Transverse colon (tissue), 4 donors: ENCODE measurements at regions not wholly inside any gene's neighbourhood (a gene's known extent, or its start where the extent isn't known, plus 50 kb on each side); places are given as distances from the start of the nearest gene placed in this dataset.

Experiments
- DNase-seq: peaks from one replicate; pipeline ENCODE4 v3.0.0-alpha.2; 2019
- H3K27ac ChIP-seq, 4 donors: fragments of 200-600 bp; sonication (generic); 2 replicates each; pipeline ENCODE4 v1.5.1; 2016 to 2018; ENCODE audit warnings: inconsistent platforms in 4 of 4
- H3K27me3 ChIP-seq: fragments of 200-600 bp; sonication (generic); 2 replicates; pipeline ENCODE4 v1.5.1; 2017; ENCODE audit warnings: inconsistent platforms
- H3K36me3 ChIP-seq, 4 donors: fragments of 200-600 bp; sonication (generic); 2 replicates each; pipeline ENCODE4 v1.5.1; 2017 to 2019; ENCODE audit warnings: inconsistent platforms in 4 of 4
- H3K4me1 ChIP-seq, 4 donors: fragments of 200-600 bp; sonication (generic); 2 replicates each; pipeline ENCODE4 v1.5.1; 2017 to 2020; ENCODE audit warnings: inconsistent platforms in 4 of 4
- H3K4me3 ChIP-seq, 4 donors: fragments of 200-600 bp; sonication (generic); 1 replicate in 1 of 4; 2 replicates in 3 of 4; pipeline versions ENCODE4 v1.5.1 to v1.6.1; 2017 to 2019; ENCODE audit warnings: inconsistent platforms in 4 of 4
- H3K9me3 ChIP-seq, 2 donors: fragments of 200-600 bp; sonication (generic); 2 replicates each; pipeline ENCODE4 v1.5.1; 2017 to 2019; ENCODE audit warnings: inconsistent platforms in 2 of 2
- CTCF ChIP-seq, 5 experiments: fragments of 200-600 bp in 3 of 5; fragments of 450-650 bp in 2 of 5; sonication (generic) in 3 of 5; IDR thresholded peaks; 1 replicate in 2 of 5; 2 replicates in 3 of 5; pipeline ENCODE4 v1.5.1; 2016 to 2017; ENCODE audit warnings: antibody characterized with exemption in 5 of 5, inconsistent platforms in 3 of 5, mild to moderate bottlenecking in 2 of 5, moderate library complexity in 1 of 5
- EP300 ChIP-seq: sonication (generic); formaldehyde crosslinking; IDR thresholded peaks from one replicate; pipeline ENCODE4 v1.6.1; 2017; ENCODE audit warnings: antibody characterized with exemption, low read depth
- POLR2A ChIP-seq: fragments of 450-650 bp; IDR thresholded peaks from one replicate; pipeline ENCODE4 v1.6.1; 2016; ENCODE audit warnings: antibody characterized with exemption, mild to moderate bottlenecking, moderate library complexity
- POLR2AphosphoS5 ChIP-seq, 3 donors: sonication (generic); formaldehyde crosslinking; IDR thresholded peaks; one replicate each; pipeline ENCODE4 v1.6.1; 2016; ENCODE audit warnings: antibody characterized with exemption in 3 of 3
- WGBS, 2 donors: methylation state at CpG; one replicate each; pipeline ENCODE4 v1.1.5; 2018; ENCODE audit warnings: low coverage in 1 of 2; 5-methylcytosine and 5-hydroxymethylcytosine counted together
- in situ Hi-C, 4 donors: fragments of 200-750 bp; cut with MboI; loops; one replicate each; pipeline versions ENCODE4 v1.15.0 to v1.15.1; 2017; ENCODE audit warnings: low sequenced_read_pairs in 3 of 4, low pct_ligation_motif_present in 1 of 4, low pct_unique_long_range_greater_than_20kb in 1 of 4
- intact Hi-C: fragments of 100-400 bp; cut with DNase I; formaldehyde crosslinking; loops from one replicate; pipeline ENCODE4 v1.15.1; 2023; ENCODE audit warnings: low total_unique reads

DNA sequence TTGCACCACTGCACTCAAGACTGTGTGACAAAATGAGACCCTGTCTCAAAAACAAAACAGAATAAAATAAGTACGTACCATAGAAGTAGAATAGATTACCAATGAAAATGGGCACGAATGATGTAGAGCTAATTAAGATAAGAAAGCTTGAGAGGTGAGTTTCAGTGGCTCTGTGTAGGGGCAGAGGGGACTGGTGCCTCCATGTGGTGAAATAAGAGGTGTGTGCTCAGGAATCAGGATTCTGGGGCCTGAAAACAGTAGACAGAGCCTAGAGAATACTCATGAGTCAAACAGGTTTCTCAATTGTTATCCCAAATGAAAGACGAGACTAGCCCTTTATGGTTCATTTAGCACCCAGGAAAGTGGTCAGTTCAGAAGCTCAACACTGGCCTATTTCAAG is 1145.1 kb downstream of the FLRT2 start:
- no peak for DNase-seq
- Histone ChIP-seq H3K4me3 (no peak overlapping the region), H3K4me1 (no peaks in the 10 kb centered on the region), H3K27me3 (no peaks in the 10 kb centered on the region), H3K9me3 (no peaks in the 10 kb centered on the region), H3K27ac (no peak overlapping the region), H3K36me3 (no peaks in the 10 kb centered on the region)
- in situ Hi-C loops = no loop called here
- intact Hi-C loops = no loop called here
- TF ChIP-seq POLR2A (no peak), POLR2AphosphoS5 (IDR thresholded peaks at IDR 0.05) (no peak), CTCF (IDR thresholded peaks at IDR 0.05) (no peak), EP300 (no peak)
- WGBS, 2 donors = 72 to 83% methylated on average over 3 of the region's 3 CpGs

GRCh38 chr14:86673523-86673969 is 1143.6 kb downstream of the FLRT2 start:
- no peaks in the 10 kb centered on the region for H3K27me3 ChIP-seq
- in situ Hi-C loops (no loop called here), intact Hi-C loops (no loop called here)
- DNase-seq = no peak
- no peaks in the 10 kb centered on the region for H3K36me3 ChIP-seq
- H3K9me3 ChIP-seq = no peaks in the 10 kb centered on the region
- no peak overlapping the region for H3K27ac ChIP-seq
- H3K4me3 ChIP-seq = no peak overlapping the region
- no peaks in the 10 kb centered on the region for H3K4me1 ChIP-seq
- no peak for TF ChIP-seq POLR2AphosphoS5 (IDR thresholded peaks at IDR 0.05)
- no peak for TF ChIP-seq POLR2A
- no peak for TF ChIP-seq CTCF (IDR thresholded peaks at IDR 0.05)
- no peak for TF ChIP-seq EP300

DNA sequence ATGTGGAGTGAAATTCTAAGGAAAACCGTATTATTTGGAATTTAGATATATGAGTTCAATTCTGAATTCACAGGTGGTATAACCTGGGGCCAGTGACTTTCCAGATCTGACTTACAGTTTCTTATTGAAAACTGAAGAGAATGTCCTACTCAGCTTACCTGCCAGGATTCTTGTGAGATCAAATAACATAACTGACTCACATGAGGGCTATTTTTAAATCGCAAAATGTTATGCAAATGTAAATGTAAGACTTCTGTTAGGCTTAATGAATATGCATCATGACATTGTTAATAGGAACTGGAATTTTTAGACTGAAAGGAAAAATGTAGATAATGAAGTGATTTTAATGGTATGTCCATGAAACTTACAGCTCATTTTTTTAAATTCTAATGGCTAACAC is 1142.1 kb downstream of the FLRT2 start:
- intact Hi-C loops = no loop called here
- no peak for DNase-seq
- 90 to 93% methylated on average over 2 of the region's 2 CpGs for WGBS, 2 donors

GRCh38 chr14:86665975-86666374 is 1136.0 kb downstream of the FLRT2 start:
- TF ChIP-seq CTCF (IDR thresholded peaks at IDR 0.05) = no peak
- TF ChIP-seq POLR2A = no peak
- TF ChIP-seq POLR2AphosphoS5 (IDR thresholded peaks at IDR 0.05) = no peak
- no peak for TF ChIP-seq EP300
- H3K4me3 ChIP-seq = no peak overlapping the region
- in situ Hi-C loops (no loop called here), intact Hi-C loops (no loop called here)
- H3K9me3 ChIP-seq = no peaks in the 10 kb centered on the region
- no peaks in the 10 kb centered on the region for H3K4me1 ChIP-seq
- no peak overlapping the region for H3K27ac ChIP-seq
- DNase-seq = no peak
- 89 to 91% methylated on average over 1 of the region's 1 CpG for WGBS, 2 donors
- no peaks in the 10 kb centered on the region for H3K36me3 ChIP-seq
- no peaks in the 10 kb centered on the region for H3K27me3 ChIP-seq

More for the DNA sequence above, 1142.1 kb downstream of the FLRT2 start:
- no peaks in the 10 kb centered on the region for H3K9me3 ChIP-seq
- H3K4me1 ChIP-seq = no peaks in the 10 kb centered on the region
- no peaks in the 10 kb centered on the region for H3K27me3 ChIP-seq
- in situ Hi-C loops = no loop called here
- H3K36me3 ChIP-seq = no peaks in the 10 kb centered on the region
- H3K4me3 ChIP-seq = no peak overlapping the region
- no peak for TF ChIP-seq POLR2A
- TF ChIP-seq EP300 = no peak
- no peak for TF ChIP-seq CTCF (IDR thresholded peaks at IDR 0.05)
- TF ChIP-seq POLR2AphosphoS5 (IDR thresholded peaks at IDR 0.05) = no peak
- H3K27ac ChIP-seq = no peak overlapping the region
